GM12891 (cell line): ENCODE measurements at regions not wholly inside any gene's neighbourhood (a gene's known extent, or its start where the extent isn't known, plus 50 kb on each side); places are given as distances from the start of the nearest gene placed in this dataset.

Source experiments
- POLR2A ChIP-seq: IDR thresholded peaks from 2 replicates; pipeline ENCODE4 v1.6.1; 2011; ENCODE audit warnings: low read depth, low read length, control low read depth
- SPI1 ChIP-seq: IDR thresholded peaks from 2 replicates; pipeline ENCODE4 v1.6.1; 2011; ENCODE audit warnings: low read depth, low read length, control low read depth

GRCh38 chr2:95700519-95700918, 108.7 kb downstream of the TRIM43 start:
- TF ChIP-seq POLR2A (no peak), SPI1 (no peak)
